Glutamatergic neuron (in vitro differentiated cells): ENCODE measurements at regions not wholly inside any gene's neighbourhood (a gene's known extent, or its start where the extent isn't known, plus 50 kb on each side); places are given as distances from the start of the nearest gene placed in this dataset.
A peak's percentile ranks its signal among the peaks of the same experiment; 100 is the strongest.

Experiments
- DNase-seq: peaks from one replicate; pipeline ENCODE4 v3.0.0; 2022
- H3K27ac Mint-ChIP-seq: one replicate; pipeline ENCODE4 v1.8.0; 2020; ENCODE audit warnings: mild to moderate bottlenecking, mixed read lengths, inconsistent platforms; ENCODE audit not compliant: unreplicated experiment
- H3K27me3 Mint-ChIP-seq: one replicate; pipeline ENCODE4 v1.8.0; 2020; ENCODE audit warnings: mild to moderate bottlenecking, moderate library complexity, mixed read lengths, inconsistent platforms; ENCODE audit not compliant: unreplicated experiment
- H3K36me3 Mint-ChIP-seq: one replicate; pipeline ENCODE4 v1.8.0; 2020; ENCODE audit warnings: mild to moderate bottlenecking, mixed read lengths, inconsistent platforms; ENCODE audit not compliant: unreplicated experiment
- H3K4me1 Mint-ChIP-seq: one replicate; pipeline ENCODE4 v1.8.0; 2020; ENCODE audit warnings: mild to moderate bottlenecking, low read depth, mixed read lengths, inconsistent platforms; ENCODE audit not compliant: unreplicated experiment
- H3K4me3 Mint-ChIP-seq: one replicate; pipeline ENCODE4 v1.8.0; 2020; ENCODE audit warnings: mild to moderate bottlenecking, mixed read lengths, inconsistent platforms; ENCODE audit not compliant: unreplicated experiment
- H3K9me3 Mint-ChIP-seq: one replicate; pipeline ENCODE4 v1.8.0; 2020; ENCODE audit warnings: mild to moderate bottlenecking, moderate library complexity, mixed read lengths, inconsistent platforms; ENCODE audit not compliant: unreplicated experiment
- TF ChIP-seq, protein P1 (sequence below): fragments of 200-600 bp; sonication (generic); IDR thresholded peaks from one replicate; pipeline ENCODE4 v1.5.0; 2021; ENCODE audit not compliant: partially characterized antibody, unreplicated experiment

- no peak overlapping the region for H3K27ac Mint-ChIP-seq
- no peaks in the 10 kb centered on the region for H3K4me1 Mint-ChIP-seq
- H3K27me3 Mint-ChIP-seq: peaks cover 2% of the 10 kb centered on the region
- no peaks in the 10 kb centered on the region for H3K36me3 Mint-ChIP-seq
- H3K4me3 Mint-ChIP-seq: no peak overlapping the region
- TF ChIP-seq, protein P1, sequence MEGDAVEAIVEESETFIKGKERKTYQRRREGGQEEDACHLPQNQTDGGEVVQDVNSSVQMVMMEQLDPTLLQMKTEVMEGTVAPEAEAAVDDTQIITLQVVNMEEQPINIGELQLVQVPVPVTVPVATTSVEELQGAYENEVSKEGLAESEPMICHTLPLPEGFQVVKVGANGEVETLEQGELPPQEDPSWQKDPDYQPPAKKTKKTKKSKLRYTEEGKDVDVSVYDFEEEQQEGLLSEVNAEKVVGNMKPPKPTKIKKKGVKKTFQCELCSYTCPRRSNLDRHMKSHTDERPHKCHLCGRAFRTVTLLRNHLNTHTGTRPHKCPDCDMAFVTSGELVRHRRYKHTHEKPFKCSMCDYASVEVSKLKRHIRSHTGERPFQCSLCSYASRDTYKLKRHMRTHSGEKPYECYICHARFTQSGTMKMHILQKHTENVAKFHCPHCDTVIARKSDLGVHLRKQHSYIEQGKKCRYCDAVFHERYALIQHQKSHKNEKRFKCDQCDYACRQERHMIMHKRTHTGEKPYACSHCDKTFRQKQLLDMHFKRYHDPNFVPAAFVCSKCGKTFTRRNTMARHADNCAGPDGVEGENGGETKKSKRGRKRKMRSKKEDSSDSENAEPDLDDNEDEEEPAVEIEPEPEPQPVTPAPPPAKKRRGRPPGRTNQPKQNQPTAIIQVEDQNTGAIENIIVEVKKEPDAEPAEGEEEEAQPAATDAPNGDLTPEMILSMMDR: no peak
- no peaks in the 10 kb centered on the region for H3K9me3 Mint-ChIP-seq
- no peak for DNase-seq
Measured at GRCh38 chr18:78363556-78364387, 615.8 kb upstream of the SALL3 start.

DNA sequence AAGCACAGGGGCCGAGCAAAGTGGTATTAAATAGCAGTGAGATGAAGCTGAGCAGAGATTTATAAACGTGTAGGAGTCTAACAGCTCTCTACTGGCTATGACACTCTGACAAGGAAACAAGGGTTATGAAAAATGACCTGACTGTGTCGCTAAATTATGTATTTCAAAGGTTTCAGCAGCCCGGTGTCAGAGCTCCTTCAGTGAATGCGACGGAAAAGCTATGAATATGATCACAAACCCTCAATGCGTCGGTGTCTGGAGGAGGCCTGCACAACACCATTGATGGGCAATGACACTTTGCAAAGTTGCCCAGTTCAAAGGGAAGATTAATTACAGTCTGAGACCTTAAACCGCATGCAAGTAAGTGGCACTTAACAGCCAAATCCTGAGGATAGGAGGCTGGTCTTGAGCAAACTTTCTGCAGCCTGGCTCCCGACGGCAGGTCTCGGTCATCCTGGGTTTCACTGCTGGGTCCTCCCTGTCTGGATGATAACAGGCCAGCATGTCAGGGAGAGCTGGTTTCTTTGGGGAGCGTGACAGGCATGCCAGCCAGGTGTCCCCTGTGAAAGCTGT, 615.1 kb upstream of the SALL3 start:
- Mint-ChIP-seq H3K27me3 (peaks cover 2% of the 10 kb centered on the region), H3K9me3 (no peaks in the 10 kb centered on the region), H3K4me1 (no peaks in the 10 kb centered on the region), H3K36me3 (no peaks in the 10 kb centered on the region), H3K27ac (no peak overlapping the region), H3K4me3 (no peak overlapping the region)
- TF ChIP-seq, protein P1: no peak
- DNase-seq: no peak

DNA sequence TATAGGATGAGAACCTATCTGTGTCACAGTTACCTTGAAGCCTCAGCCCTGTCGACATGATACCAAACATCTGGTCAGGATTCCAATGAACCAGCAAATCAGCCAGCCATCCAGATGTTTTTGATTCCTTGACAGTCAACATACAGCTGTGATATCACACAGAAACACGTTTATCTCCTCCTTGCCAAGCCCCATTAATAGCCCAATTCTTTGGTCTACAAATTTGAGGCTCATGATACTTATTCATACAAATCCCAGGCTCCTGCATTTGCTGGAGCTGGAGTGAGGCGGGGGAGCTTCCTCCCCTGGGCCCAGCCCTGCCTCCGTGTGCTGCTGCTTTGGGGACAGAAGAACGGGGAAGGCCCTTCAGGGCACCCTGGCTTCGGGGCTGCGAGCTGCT, 611.6 kb upstream of the SALL3 start:
- no peak overlapping the region for H3K4me3 Mint-ChIP-seq
- H3K36me3 Mint-ChIP-seq: no peaks in the 10 kb centered on the region
- H3K4me1 Mint-ChIP-seq: no peaks in the 10 kb centered on the region
- TF ChIP-seq, protein P1: no peak
- H3K27ac Mint-ChIP-seq: no peak overlapping the region
- no peak for DNase-seq
- peaks cover 2% of the 10 kb centered on the region for H3K27me3 Mint-ChIP-seq
- no peaks in the 10 kb centered on the region for H3K9me3 Mint-ChIP-seq

DNA sequence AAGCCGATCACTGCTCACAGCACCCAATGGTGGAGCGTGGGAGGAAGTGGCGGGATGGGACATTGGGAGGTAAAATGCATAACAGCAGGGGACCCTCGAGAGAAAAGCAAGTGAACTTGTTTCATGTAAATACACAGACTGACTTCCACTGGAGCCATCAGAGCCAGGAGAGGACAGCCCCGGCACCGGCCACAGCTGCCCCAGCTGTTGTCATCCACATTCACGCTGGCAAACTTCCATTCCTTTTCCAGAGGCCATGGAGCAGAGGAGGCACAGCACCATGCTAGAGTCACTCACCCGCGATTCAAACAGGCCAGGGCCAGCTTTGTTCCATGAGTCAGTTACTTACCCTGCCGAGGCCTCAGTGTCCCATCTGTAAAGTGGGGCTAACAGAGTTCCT, 610.9 kb upstream of the SALL3 start:
- Mint-ChIP-seq H3K27ac (no peak overlapping the region), H3K4me3 (no peak overlapping the region), H3K4me1 (no peaks in the 10 kb centered on the region), H3K9me3 (no peaks in the 10 kb centered on the region), H3K36me3 (no peaks in the 10 kb centered on the region), H3K27me3 (peaks cover 2% of the 10 kb centered on the region)
- TF ChIP-seq, protein P1: no peak
- DNase-seq: no peak

GRCh38 chr18:78376046-78376445, 603.6 kb upstream of the SALL3 start:
- DNase-seq: peak; percentile 69
- Mint-ChIP-seq H3K27me3 (peaks cover 2% of the 10 kb centered on the region), H3K4me1 (no peaks in the 10 kb centered on the region), H3K9me3 (no peaks in the 10 kb centered on the region), H3K27ac (no peak overlapping the region), H3K36me3 (no peaks in the 10 kb centered on the region), H3K4me3 (no peak overlapping the region)
- TF ChIP-seq, protein P1: no peak
